Chondrocyte (in vitro differentiated cells): ENCODE measurements at regions not wholly inside any gene's neighbourhood (a gene's known extent, or its start where the extent isn't known, plus 50 kb on each side); places are given as distances from the start of the nearest gene placed in this dataset.
"Not testable (repeated sequence)": the region's sequence is repeated elsewhere in the genome, so short reads cannot be mapped to it uniquely, and the experiment has no call there.

Experiments
- DNase-seq: peaks from one replicate; pipeline ENCODE4 v3.0.0; 2021; ENCODE audit warnings: mixed read lengths, low spot score
- H3K27ac Mint-ChIP-seq: one replicate; pipeline ENCODE4 v1.8.0; 2021; ENCODE audit warnings: mild to moderate bottlenecking, moderate library complexity, mixed read lengths; ENCODE audit not compliant: unreplicated experiment
- H3K27me3 Mint-ChIP-seq: 2 replicates; pipeline ENCODE4 v1.8.0; 2021; ENCODE audit warnings: low read depth, mixed read lengths
- H3K36me3 Mint-ChIP-seq: 2 replicates; pipeline ENCODE4 v1.8.0; 2021; ENCODE audit warnings: low read depth, mixed read lengths
- H3K4me1 Mint-ChIP-seq: 2 replicates; pipeline ENCODE4 v1.8.0; 2021; ENCODE audit warnings: low read depth, mild to moderate bottlenecking, mixed read lengths
- H3K4me3 Mint-ChIP-seq: one replicate; pipeline ENCODE4 v1.8.0; 2021; ENCODE audit warnings: mild to moderate bottlenecking, moderate library complexity, mixed read lengths; ENCODE audit not compliant: unreplicated experiment
- H3K9me3 Mint-ChIP-seq: 2 replicates; pipeline ENCODE4 v1.8.0; 2021; ENCODE audit warnings: low read depth, mixed read lengths
- TF ChIP-seq, protein P1 (sequence below): fragments of 200-600 bp; sonication (generic); IDR thresholded peaks from 2 replicates; pipeline ENCODE4 v1.5.0; 2021; ENCODE audit warnings: antibody characterized with exemption, mild to moderate bottlenecking, moderate library complexity

- TF ChIP-seq, protein P1, sequence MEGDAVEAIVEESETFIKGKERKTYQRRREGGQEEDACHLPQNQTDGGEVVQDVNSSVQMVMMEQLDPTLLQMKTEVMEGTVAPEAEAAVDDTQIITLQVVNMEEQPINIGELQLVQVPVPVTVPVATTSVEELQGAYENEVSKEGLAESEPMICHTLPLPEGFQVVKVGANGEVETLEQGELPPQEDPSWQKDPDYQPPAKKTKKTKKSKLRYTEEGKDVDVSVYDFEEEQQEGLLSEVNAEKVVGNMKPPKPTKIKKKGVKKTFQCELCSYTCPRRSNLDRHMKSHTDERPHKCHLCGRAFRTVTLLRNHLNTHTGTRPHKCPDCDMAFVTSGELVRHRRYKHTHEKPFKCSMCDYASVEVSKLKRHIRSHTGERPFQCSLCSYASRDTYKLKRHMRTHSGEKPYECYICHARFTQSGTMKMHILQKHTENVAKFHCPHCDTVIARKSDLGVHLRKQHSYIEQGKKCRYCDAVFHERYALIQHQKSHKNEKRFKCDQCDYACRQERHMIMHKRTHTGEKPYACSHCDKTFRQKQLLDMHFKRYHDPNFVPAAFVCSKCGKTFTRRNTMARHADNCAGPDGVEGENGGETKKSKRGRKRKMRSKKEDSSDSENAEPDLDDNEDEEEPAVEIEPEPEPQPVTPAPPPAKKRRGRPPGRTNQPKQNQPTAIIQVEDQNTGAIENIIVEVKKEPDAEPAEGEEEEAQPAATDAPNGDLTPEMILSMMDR = no peak
- H3K27ac Mint-ChIP-seq = no peak overlapping the region
- no peaks in the 10 kb centered on the region for H3K4me1 Mint-ChIP-seq
- no peaks in the 10 kb centered on the region for H3K36me3 Mint-ChIP-seq
- H3K27me3 Mint-ChIP-seq = peaks cover 10% of the 10 kb centered on the region
- H3K9me3 Mint-ChIP-seq = peaks cover 5% of the 10 kb centered on the region
- H3K4me3 Mint-ChIP-seq = no peak overlapping the region
- no peak for DNase-seq
These were observed 1233.2 kb downstream of the OLFM4 start for GRCh38 chr13:54261856-54262255.

- DNase-seq = no peak
- TF ChIP-seq, protein P1 = no peak
- H3K27me3 Mint-ChIP-seq = peaks cover 6% of the 10 kb centered on the region
- H3K4me3 Mint-ChIP-seq = no peak overlapping the region
- no peaks in the 10 kb centered on the region for H3K36me3 Mint-ChIP-seq
- no peaks in the 10 kb centered on the region for H3K4me1 Mint-ChIP-seq
- H3K9me3 Mint-ChIP-seq = peaks cover 10% of the 10 kb centered on the region
- H3K27ac Mint-ChIP-seq = no peak overlapping the region
These were observed 1235.3 kb downstream of the OLFM4 start for GRCh38 chr13:54263868-54264267.

DNA sequence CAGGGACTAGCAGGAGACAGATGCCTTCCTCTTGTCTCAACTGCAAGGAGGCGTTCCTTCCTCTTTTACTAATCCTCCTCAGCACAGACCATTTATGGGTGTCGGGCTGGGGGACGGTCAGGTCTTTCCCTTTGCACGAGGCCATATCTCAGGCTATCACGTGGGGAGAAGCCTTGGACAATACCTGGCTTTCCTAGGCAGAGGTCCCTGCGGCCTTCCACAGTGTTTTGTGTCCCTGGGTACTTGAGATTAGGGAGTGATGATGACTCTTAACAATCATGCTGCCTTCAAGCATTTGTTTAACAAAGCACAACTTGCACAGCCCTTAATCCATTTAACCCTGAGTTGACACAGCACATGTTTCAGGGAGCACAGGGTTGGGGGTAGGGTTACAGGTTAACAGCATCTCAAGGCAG, 1238.6 kb downstream of the OLFM4 start:
- H3K36me3 Mint-ChIP-seq, H3K9me3 Mint-ChIP-seq, H3K4me3 Mint-ChIP-seq, DNase-seq, H3K27ac Mint-ChIP-seq, H3K4me1 Mint-ChIP-seq, H3K27me3 Mint-ChIP-seq: not testable (repeated sequence)

- not testable (repeated sequence) for H3K9me3 Mint-ChIP-seq, H3K36me3 Mint-ChIP-seq, H3K27ac Mint-ChIP-seq, H3K4me1 Mint-ChIP-seq, H3K27me3 Mint-ChIP-seq, H3K4me3 Mint-ChIP-seq, DNase-seq
These were observed 1239.5 kb downstream of the OLFM4 start for GRCh38 chr13:54268013-54268695.

GRCh38 chr13:54287062-54287764, 1258.6 kb downstream of the OLFM4 start:
- Mint-ChIP-seq H3K4me1 (no peaks in the 10 kb centered on the region), H3K27ac (no peak overlapping the region), H3K9me3 (peaks cover 46% of the 10 kb centered on the region), H3K27me3 (no peaks in the 10 kb centered on the region), H3K36me3 (peaks cover 2% of the 10 kb centered on the region), H3K4me3 (no peak overlapping the region)
- DNase-seq = no peak
- TF ChIP-seq, protein P1 = no peak

DNA sequence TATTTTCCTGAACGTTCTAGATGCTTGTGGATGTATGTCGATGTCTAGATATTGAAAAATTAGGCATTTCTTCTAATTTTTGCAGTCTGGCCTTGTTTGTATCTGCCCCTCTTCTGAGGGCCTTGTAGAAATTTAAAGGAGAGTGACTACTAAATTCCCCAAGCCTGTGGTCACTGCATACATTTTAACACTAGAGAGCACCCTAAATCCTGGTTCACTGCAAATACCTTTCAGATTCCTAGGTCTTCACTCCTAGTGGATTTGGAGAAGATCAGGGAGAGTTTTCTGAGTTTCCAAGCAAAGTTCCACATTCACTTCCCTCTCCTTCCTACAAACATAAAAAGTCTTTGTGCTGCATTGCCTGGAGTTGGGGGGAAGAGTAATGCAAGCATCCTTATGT, 1272.5 kb downstream of the OLFM4 start:
- H3K4me3 Mint-ChIP-seq = no peak overlapping the region
- DNase-seq = no peak
- H3K27me3 Mint-ChIP-seq = no peaks in the 10 kb centered on the region
- TF ChIP-seq, protein P1 = no peak
- no peak overlapping the region for H3K27ac Mint-ChIP-seq
- no peaks in the 10 kb centered on the region for H3K4me1 Mint-ChIP-seq
- peaks cover 27% of the 10 kb centered on the region for H3K9me3 Mint-ChIP-seq
- H3K36me3 Mint-ChIP-seq = no peaks in the 10 kb centered on the region
